HG02943 (cell line): ENCODE measurements at regions not wholly inside any gene's neighbourhood (a gene's known extent, or its start where the extent isn't known, plus 50 kb on each side); places are given as distances from the start of the nearest gene placed in this dataset.

Experiments used
- ATAC-seq: cut with Tn5 transposase; IDR thresholded peaks from one replicate; pipeline ENCODE4 v1.9.1; 2021; ENCODE audit warnings: mild to moderate bottlenecking, low read depth, moderate library complexity; ENCODE audit not compliant: unreplicated experiment

DNA sequence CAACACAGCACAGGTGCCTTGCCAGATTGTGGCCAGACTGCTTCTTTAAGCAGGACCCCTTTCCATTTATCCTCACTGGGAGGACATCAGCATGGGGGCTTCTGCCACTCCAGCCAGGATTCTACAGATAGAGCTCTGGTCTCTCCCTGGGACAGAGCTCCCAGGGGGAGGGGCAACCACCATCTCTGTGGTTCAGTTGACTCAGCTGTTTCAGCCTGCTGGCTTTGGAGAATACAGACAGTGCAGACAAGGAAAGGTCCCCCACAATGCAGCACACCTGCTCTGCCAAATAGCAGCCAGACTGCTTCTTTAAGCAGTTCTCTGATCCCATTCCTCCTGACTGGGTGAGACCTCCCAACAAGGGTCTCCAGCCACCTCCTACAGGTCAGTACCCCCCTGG is 132.8 kb downstream of the OR2K2 start:
- ATAC-seq = no peak

DNA sequence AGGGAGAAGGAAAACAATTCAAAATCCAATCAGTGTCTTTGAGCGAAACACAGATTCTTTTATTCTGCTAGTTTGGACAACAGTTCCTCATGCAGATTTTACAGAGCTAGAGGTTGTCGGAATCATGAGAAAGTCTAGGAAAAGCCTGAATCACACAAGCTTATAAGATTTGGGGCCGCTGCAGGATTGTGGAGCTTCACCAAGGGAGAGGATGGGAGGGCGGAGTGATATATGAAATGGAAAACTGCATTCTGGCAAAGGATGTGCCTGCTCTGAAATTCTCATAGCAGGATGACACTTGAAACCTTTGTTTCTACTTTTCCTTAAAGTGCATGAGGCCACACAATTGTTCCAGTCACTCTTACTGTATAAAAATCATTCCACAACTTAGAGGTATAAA is 134.3 kb downstream of the OR2K2 start:
- ATAC-seq = no peak

DNA sequence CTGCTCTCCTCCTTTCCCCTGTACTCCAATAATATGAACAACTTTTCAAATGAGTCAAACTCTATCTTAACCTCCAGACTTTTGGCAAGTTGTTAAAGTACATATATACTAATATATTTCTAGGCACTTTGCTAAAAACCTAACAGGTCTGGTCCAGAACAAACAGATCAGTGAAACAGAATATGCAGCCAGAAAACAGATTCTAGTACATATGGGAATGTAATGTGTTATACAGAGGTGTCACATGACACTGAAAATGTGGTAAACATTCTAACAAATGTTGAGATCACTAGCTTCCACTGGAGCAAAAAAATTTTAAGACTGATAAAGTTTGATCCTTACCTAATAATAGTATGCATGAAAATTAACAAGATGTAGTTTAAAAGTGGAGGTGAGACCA is 136.9 kb downstream of the OR2K2 start:
- no peak for ATAC-seq

- ATAC-seq = no peak
Measured at GRCh38 chr9:111192650-111193049, 137.4 kb downstream of the OR2K2 start.

DNA sequence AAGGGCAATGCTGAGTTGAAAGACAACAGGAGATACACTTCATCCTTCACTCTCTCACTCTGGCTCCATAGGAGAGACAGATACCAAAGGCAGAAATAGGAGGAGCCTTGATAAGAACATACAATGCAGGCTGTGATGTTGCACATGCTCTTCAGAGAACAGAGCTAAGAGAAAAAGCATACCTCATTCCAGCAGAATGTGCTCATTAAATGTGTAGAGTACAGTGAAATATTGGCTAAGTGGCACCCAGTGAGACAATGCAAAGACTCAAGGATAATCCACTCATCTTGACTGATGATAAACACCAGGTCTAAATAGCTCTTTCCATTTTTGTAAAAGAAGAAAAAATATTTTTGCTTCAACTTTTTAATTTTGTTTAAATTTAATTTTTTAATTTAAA is 139.7 kb downstream of the OR2K2 start:
- ATAC-seq = no peak

DNA sequence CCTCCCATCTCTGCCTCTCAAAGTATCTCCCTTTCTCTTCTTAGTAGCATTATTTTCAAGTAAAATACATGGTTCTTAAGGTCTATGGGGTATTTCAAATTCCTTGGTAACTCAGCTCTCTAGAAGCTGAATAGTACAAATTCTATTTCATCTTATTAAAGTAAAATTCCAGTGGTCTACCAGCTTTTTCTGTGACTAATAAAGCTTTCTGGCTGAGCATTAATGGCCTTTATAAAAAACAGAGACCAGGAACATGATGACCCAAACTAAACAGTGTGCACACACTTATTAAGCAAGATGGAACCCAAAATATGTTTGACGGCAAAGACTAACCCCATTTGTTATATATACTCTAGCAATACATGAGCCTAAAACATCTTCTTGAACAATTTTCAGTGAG is 142.6 kb downstream of the OR2K2 start:
- ATAC-seq = no peak

DNA sequence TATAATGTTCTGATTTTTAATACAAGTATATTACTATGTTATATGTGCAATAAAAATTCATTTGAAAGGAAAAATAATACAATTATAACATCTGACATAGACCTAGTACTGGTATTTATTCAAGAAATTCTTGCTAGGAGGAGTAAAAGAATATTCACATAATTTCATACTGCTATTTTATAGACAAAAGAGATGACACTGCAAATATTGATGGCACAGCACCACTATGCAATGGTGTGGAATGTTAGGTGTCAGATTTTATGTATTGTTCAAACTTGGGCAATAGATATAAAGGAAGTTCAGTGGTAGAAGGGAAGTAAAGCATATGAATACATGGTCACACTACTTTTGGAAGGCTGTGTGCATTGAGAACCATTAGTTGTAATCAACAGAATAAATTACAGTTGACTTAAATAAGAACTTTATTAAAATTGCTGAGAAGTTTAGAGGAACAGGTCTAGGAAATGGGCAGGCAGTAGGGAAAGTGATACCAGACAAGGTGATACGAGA is 143.9 kb downstream of the OR2K2 start:
- ATAC-seq = no peak

GRCh38 chr9:111180811-111181210 is 142.5 kb upstream of the LPAR1 start:
- ATAC-seq = no peak

DNA sequence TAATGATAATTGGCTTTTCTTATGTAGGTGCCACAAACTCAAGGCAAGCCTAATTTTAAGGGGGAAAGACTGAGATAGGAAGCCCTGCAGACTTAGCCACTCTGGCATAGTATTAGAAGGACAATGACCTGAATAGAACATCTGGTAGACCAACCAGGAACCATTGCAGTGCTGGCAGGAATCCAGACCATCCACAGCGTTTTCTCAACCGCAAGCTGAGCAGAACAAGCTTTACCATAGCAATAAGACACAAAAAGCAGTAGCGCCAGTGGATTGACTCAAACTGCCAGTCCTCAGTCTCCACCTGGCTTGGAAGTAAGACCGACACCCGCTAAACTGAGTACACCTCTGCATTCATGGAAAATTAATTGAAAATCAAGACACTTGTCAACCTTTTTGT is 141.3 kb upstream of the LPAR1 start:
- ATAC-seq = no peak

- no peak for ATAC-seq
Measured at GRCh38 chr9:111178331-111179055, 140.2 kb upstream of the LPAR1 start.

DNA sequence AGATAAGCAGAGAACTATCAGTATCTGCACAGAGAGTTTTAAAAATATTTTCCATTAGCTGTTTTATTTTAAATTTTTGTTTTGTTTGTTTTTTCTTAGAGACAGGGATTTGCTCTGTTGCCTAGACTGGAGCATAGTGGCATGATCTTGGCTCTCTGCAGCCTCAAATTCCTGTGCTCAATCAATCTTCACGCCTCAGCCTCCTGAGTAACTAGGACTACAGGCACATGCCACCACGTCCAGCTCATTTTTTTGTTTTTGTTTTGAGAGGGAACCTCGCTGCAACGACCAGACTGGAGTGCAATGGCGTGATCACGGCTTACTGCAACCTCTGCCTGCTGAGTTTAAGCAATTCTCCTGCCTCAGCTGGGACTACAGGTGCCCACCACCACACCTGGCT is 138.2 kb upstream of the LPAR1 start:
- ATAC-seq = no peak

DNA sequence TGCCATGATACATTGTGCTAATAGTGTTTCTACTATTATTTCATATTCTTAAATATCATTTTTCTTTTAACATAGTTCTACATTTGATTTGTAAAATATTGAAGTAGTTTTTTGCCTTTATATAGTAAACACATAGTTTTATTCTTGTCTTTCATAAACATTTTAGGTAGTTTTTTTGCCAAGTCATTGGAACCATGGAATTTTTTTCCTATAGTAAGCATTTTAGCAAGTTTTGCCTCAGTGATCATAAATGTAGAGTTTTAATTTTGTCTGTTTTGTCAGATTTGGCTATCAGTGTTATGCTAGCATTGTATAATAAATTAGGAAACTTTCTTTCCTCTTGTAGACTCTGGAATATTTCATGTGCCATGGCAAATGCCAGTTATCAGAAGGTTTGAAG is 137.1 kb upstream of the LPAR1 start:
- no peak for ATAC-seq

GRCh38 chr9:111167341-111167740 is 129.1 kb upstream of the LPAR1 start:
- ATAC-seq = no peak

GRCh38 chr9:111163716-111164389 is 125.6 kb upstream of the LPAR1 start:
- no peak for ATAC-seq

GRCh38 chr9:111162026-111162425 is 123.8 kb upstream of the LPAR1 start:
- no peak for ATAC-seq

GRCh38 chr9:111161015-111161415 is 122.7 kb upstream of the LPAR1 start:
- ATAC-seq = no peak

DNA sequence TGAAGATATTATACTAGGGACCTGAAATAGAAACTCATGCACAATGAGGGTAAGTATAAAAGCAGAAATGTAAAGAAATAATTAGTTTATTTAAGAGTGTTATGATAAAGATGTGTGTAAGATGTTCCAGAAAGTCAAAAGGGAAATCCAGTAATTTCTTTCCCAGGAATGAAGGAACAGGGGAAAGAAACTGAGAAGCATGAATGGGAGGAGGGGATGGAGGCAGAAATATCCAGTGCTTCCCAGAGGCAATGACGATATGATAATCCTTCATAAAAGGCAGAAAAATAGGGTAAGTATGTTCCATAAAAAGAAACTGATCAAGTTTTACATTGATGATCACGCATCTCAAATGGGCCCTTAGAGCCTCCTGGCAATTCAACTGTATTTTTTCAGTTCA is 120.7 kb upstream of the LPAR1 start:
- no peak for ATAC-seq

- no peak for ATAC-seq
Measured at GRCh38 chr9:111158363-111158762, 120.1 kb upstream of the LPAR1 start.

DNA sequence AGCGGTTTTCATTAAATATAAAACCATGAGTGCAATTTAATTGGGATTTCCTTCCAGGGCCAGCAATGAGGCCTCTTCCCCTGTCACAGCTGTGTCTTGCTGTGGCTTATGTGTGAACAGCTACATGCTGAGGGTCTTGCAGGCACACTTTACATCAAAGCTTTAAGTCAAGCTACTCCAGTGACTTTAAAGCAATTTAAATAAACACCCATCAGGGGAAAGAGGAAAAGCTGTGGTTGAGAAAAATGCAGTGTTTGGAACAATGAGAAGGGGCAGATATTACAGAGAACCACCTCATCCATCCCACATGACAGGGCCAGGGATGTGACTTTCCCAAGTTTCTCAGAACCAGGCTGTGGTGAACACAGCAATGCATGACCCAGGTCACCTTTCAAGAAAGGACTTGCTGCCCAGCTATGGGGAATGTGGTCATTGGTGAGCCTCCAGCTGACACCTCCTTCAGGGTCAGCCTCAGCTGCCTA is 115.9 kb upstream of the LPAR1 start:
- ATAC-seq = no peak

DNA sequence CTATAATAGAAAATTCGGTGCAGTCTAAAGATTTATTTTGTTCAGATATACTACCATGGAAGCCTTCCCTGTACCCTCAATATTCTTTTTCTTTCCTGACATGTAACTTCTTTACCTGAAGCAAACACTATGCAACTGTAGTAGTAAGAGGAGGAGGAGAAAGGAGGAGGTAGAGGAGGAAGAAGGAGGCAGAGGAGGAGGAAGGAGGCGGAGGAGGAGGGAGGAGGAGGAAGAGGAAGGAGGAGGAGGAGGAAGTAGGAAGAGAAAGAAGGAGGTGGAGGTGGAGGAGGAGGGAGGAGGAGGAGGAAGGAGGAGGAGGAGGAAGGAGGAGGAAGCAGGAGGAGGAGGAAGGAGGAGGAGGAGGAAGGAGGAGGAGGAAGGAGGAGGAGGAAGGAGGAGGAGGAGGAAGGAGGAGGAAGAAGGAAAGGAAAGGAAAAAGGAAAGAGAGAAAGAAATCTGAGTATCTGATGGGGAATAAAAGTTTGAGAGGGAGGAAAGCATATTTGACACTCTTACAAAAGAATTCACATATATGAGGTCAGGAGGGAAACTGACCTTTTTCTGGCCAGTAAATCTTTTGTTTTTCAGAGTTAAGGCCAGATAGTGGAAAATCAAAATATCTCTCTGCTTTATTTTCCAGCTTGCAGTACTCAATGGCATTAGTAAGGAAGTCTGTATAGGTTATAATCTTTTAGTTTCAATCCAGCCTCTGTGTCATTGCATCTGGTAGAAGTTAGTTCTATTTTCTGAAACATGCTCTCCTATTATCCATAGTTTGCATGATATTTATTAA is 114.5 kb upstream of the LPAR1 start:
- no peak for ATAC-seq

DNA sequence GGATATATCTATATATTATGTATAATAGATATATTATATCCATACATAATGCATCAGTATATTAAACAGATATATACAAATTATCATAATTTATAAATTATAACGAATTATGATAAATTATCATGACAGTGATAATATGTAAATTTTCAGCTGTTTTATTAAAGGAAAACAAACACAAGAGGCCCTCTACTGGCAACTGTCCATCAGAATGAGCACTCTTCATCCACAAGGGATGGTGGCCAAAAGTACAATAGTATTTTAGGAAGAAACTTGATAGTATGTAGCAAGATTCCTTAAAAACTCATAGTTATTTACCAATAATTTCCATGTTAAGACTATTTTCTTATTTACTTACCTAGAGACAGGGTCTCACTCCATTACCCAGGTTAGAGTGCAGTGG is 113.3 kb upstream of the LPAR1 start:
- ATAC-seq = no peak
